HUES6 (cell line): ENCODE measurements at regions not wholly inside any gene's neighbourhood (a gene's known extent, or its start where the extent isn't known, plus 50 kb on each side); places are given as distances from the start of the nearest gene placed in this dataset.
A peak's percentile ranks its signal among the peaks of the same experiment; 100 is the strongest.
"Not testable (repeated sequence)": the region's sequence is repeated elsewhere in the genome, so short reads cannot be mapped to it uniquely, and the experiment has no call there.

Source experiments
- H3K27ac ChIP-seq: 2 replicates; pipeline ENCODE4 v1.7.0; 2013; ENCODE audit warnings: low read depth, mild to moderate bottlenecking, low read length, inconsistent platforms
- H3K27me3 ChIP-seq: 2 replicates; pipeline ENCODE4 v1.6.1; 2013; ENCODE audit warnings: low read length; ENCODE audit not compliant: control insufficient read depth, insufficient read depth
- H3K36me3 ChIP-seq: 2 replicates; pipeline ENCODE4 v1.6.1; 2013; ENCODE audit warnings: low read length; ENCODE audit not compliant: control insufficient read depth, insufficient read depth
- H3K4me1 ChIP-seq: 2 replicates; pipeline ENCODE4 v1.6.1; 2013; ENCODE audit warnings: low read length; ENCODE audit not compliant: control insufficient read depth, insufficient read depth
- H3K4me3 ChIP-seq: 2 replicates; pipeline ENCODE4 v1.5.1; 2013; ENCODE audit warnings: low read depth, low read length
- H3K9ac ChIP-seq: one replicate; pipeline ENCODE4 v1.6.1; 2013; ENCODE audit warnings: mild to moderate bottlenecking, low read length
- H3K9me3 ChIP-seq: 2 replicates; pipeline ENCODE4 v1.6.1; 2013; ENCODE audit warnings: low read depth, low read length; ENCODE audit not compliant: control insufficient read depth, insufficient read depth

DNA sequence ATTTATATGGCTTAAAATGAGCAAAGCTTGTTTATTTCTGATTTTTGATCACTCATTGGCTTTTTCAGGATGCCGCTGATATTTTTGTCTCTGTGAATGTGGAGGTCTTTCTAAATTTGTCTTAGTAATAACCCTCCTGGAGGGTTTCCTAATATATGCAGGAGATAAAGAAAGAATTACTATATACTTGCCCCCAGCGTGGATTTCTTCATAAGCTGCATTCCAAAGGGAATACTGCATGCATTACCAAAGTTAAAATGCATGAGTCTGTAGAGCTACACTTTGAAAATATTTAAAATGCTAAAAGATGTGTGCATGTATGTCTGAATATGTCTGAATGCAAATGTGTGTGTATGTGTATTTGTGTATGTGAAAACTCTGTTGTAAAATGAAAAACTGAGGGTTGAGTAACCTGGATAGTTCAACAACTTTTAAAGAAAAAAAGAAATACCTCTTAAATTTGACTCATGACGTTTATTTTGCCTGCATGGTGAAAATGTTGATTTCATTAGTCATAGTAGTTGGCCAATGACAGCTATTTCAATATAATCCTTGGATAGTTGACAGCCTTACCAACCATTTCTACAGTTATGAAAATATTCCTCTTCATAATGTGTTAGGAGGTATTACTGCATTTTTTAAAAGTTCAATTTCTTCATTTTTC lies 113.2 kb upstream of the ZNF827 start:
- Histone ChIP-seq H3K4me1 (no peaks in the 10 kb centered on the region), H3K9me3 (peaks cover 19% of the 10 kb centered on the region), H3K27ac (no peak overlapping the region), H3K36me3 (0 out of 2 replicates have a peak, but pooled peaks cover 3% of the 10 kb centered on the region), H3K27me3 (no peaks in the 10 kb centered on the region), H3K4me3 (no peak overlapping the region), H3K9ac (no peak overlapping the region)

DNA sequence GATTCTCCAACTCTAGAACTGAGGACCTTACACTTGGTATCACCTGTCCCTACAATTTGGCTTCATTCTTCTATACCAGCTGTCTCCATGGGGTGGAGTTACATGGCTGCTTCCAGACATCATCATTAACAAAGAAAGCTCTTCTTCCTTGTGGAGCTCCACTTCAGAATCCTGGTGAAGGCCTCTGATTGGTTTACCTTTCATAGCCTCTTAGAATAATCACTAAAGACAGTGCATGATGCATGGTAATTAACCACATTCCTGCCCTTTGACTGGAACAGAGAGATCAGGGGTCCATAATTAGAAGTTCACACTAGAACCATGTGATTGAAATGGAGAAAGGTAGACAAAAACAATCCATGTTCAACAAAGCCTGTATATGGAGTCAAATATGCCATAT lies 112.6 kb upstream of the ZNF827 start:
- no peak overlapping the region for H3K4me3 ChIP-seq
- H3K4me1 ChIP-seq = no peaks in the 10 kb centered on the region
- no peak overlapping the region for H3K27ac ChIP-seq

DNA sequence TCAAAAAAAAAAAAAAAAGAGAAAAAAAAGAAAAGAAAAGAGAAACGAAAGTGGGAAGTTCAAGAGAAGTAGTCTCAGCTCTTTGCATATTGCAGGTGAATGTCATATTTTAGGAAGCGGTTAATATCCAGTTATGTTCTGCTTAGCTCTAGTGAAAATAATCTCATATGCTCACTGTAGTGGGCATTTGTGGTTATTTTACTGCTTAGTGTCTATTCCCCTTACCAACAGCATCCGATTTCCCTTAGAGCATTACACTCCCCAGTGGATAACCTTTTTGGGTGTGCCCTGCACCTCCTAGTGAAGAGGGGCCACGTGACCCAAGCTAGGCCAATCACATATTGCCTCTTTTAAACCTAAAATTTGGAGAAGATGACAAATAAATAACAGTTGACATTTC lies 111.2 kb upstream of the ZNF827 start:
- no peaks in the 10 kb centered on the region for H3K27me3 ChIP-seq
- H3K9me3 ChIP-seq = peaks cover 19% of the 10 kb centered on the region
- H3K36me3 ChIP-seq = 0 out of 2 replicates have a peak, but pooled peaks cover 3% of the 10 kb centered on the region
- H3K4me1 ChIP-seq = no peaks in the 10 kb centered on the region
- no peak overlapping the region for H3K27ac ChIP-seq
- no peak overlapping the region for H3K9ac ChIP-seq
- no peak overlapping the region for H3K4me3 ChIP-seq

More for the DNA sequence above, 112.6 kb upstream of the ZNF827 start:
- H3K9me3 ChIP-seq = peaks cover 19% of the 10 kb centered on the region
- H3K36me3 ChIP-seq = 0 out of 2 replicates have a peak, but pooled peaks cover 3% of the 10 kb centered on the region
- H3K27me3 ChIP-seq = no peaks in the 10 kb centered on the region
- no peak overlapping the region for H3K9ac ChIP-seq

DNA sequence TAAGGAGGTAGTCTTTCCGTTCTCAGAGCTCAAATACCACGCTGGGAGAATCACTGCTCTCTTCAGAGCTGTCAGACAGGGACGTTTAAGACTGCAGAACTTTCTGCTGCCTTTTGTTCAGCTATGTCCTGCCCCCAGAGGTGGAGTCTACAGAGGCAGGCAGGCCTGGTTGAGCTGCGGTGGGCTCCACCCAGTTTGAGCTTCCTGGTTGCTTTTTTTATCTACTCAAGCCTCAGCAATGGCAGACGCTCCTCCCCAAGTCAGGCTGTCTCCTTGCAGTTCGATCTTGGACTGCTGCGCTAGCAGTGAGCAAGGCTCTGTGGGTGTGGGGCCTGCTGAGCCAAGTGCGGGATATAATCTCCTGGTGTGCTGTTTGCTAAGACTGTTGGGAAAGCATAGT lies 109.1 kb upstream of the ZNF827 start:
- H3K9me3 ChIP-seq = peaks cover 19% of the 10 kb centered on the region
- not testable (repeated sequence) for H3K9ac ChIP-seq, H3K4me1 ChIP-seq, H3K27ac ChIP-seq, H3K27me3 ChIP-seq, H3K36me3 ChIP-seq, H3K4me3 ChIP-seq

DNA sequence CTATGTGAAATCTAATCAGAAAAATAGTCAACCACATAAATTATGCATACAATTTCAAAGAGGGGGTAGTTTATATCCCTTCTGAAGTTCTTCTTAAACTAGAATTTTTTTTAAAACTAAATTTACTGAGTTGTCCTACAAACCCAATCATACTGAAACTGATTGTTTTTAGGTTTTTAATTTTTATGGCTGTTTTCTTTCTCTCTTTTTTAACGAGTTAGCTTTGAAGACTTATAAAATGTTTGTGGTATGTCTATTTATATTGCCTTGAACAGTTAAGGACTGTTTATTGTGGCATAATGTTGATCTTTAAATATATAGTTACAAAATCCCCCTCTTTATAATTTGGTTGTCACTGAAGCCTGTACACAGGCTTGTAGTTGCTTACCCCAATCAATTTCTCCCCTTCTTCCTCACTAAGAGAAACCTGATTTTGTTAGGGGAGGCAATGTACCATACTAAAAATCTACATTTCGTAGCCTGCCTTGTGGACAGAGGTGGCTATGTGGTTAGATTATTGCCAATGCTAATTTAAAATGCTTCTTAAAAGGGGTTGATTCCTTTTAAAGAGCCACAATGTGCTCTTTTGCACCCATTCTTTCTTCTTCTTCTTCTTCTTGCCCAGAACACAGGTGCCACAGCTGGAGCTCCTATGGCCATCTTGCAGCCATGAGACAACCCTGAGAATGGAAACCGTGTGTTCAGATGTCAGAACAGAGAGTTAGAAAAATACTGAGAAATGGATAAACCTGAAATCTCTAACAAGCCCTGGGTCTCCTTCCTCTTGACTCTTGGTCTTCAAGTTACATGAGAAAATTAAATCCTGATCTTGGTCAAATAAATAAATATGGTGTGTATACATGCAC lies 102.7 kb upstream of the ZNF827 start:
- no peaks in the 10 kb centered on the region for H3K27me3 ChIP-seq
- H3K36me3 ChIP-seq = no peaks in the 10 kb centered on the region
- no peaks in the 10 kb centered on the region for H3K4me1 ChIP-seq
- H3K9me3 ChIP-seq = no peaks in the 10 kb centered on the region; the same call in 1 of the 2 replicates
- no peak overlapping the region for H3K4me3 ChIP-seq
- no peak overlapping the region for H3K9ac ChIP-seq
- no peak overlapping the region for H3K27ac ChIP-seq

DNA sequence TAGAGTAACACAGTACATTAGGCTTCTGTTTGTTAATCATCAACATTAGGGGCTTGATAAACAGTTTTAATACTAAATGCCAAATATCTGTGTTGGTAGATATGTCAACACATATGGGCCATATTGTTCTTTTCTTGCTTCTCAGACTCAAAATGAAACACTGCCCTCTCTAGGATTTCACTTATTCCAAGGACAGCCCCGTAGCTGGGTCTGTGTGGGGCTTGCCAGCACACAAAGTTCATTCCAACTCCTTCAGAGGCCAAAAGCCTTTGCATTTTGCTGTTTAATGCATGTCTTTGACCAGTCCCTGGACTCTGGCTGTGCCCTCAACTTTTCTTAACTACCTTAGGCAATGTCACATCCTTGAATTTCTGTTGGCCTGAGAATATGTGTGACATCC lies 102.0 kb upstream of the ZNF827 start:
- Histone ChIP-seq H3K9me3 (no peaks in the 10 kb centered on the region; the same call in 1 of the 2 replicates), H3K36me3 (no peaks in the 10 kb centered on the region), H3K4me3 (no peak overlapping the region), H3K9ac (no peak overlapping the region), H3K27ac (no peak overlapping the region), H3K27me3 (no peaks in the 10 kb centered on the region), H3K4me1 (no peaks in the 10 kb centered on the region)

DNA sequence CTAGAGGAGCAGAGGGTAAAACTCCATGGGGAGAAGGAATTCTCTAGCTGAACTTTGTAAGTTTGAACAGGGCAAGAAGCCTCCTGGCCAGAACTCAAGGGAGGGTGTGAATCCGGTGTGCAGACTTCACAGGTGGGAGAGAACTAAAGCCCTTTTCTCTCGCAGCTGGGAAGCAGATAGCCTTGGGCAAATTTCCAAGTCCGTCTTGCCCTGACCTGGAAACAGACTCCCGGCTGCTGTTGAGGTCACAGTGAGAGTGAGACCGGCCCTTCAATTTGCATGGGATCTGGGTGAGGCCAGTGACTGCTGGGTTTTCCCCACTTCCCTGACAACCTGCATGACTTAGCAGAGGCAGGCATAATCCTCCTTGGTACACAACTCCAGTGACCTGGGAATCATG lies 94.5 kb upstream of the ZNF827 start:
- H3K9me3 ChIP-seq = no peaks in the 10 kb centered on the region
- H3K9ac ChIP-seq = peak overlapping the region; percentile 37
- H3K4me1 ChIP-seq = peaks cover 26% of the 10 kb centered on the region
- no peak overlapping the region for H3K27ac ChIP-seq
- H3K36me3 ChIP-seq = no peaks in the 10 kb centered on the region
- no peaks in the 10 kb centered on the region for H3K27me3 ChIP-seq
- no peak overlapping the region for H3K4me3 ChIP-seq

DNA sequence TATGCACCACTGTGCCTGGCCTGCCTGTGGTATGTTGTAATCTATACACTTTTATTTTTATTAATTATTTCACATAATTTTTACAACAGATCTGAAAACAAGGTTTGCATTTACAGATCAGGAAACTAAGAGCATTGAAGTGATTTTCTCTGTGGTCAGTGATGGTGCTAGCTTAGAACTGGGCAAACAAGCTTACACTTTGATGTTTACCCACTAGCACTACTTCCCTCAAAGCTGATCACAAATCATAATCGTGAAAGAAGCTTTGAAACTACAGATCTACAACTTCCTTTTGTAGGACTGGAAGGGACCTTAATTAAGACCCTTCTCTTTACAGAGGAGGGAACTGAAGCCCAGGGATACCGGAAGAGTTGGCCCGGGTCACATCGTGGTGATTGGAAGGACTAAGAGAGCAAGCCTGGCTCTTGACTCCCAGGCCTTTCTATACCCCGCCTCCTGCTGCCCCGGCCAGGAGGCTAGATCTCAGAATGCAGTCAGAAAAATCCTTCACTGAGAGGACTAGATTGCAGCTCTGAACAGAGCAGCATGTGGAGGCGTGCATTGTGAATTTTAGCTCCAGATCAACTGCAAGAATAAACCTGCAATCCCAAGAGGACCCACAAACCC lies 93.7 kb upstream of the ZNF827 start:
- no peak overlapping the region for H3K4me3 ChIP-seq
- H3K9me3 ChIP-seq = no peaks in the 10 kb centered on the region
- peaks cover 26% of the 10 kb centered on the region for H3K4me1 ChIP-seq
- no peaks in the 10 kb centered on the region for H3K27me3 ChIP-seq
- no peaks in the 10 kb centered on the region for H3K36me3 ChIP-seq
- no peak overlapping the region for H3K27ac ChIP-seq
- H3K9ac ChIP-seq = peak overlapping the region; percentile 37

DNA sequence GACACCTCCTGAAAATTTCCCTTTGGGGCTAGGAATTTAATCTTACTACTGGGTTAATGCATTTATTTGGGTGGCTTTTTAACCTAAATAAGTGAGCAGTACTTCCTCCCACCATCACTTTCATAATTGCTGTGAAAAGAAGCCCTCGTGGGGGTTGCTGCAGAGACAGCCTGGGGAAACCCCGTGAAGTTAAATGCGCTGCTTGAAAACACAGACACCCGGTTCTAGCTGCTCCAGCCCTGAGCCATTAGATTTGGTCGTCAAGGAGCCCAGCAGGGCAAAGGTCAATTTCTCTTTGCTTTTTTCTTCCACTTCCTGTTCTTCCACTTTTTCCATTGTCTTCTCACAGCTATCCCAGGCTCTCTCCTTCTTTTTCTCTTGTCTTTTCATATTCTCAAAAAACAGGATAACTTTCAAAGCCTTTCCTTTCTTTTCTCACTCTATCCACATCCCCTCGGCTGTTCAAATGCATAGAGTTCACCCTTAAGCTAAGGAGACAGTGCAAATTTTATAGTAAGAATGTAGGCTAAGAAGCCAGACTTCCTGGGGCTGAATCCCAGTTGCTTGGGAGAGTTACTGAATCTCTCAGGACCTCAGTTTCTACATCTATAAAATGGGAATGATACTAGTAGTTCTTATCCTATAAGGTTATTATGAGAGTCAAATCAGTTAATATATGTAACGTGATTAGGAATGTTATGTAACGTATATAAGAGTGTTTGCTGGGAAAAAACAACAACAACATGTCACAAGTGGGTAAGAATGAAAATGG lies 91.5 kb upstream of the ZNF827 start:
- H3K4me1 ChIP-seq = peaks cover 26% of the 10 kb centered on the region
- H3K27ac ChIP-seq = no peak overlapping the region
- H3K4me3 ChIP-seq = no peak overlapping the region
- H3K36me3 ChIP-seq = no peaks in the 10 kb centered on the region
- no peaks in the 10 kb centered on the region for H3K9me3 ChIP-seq
- no peaks in the 10 kb centered on the region for H3K27me3 ChIP-seq
- no peak overlapping the region for H3K9ac ChIP-seq

DNA sequence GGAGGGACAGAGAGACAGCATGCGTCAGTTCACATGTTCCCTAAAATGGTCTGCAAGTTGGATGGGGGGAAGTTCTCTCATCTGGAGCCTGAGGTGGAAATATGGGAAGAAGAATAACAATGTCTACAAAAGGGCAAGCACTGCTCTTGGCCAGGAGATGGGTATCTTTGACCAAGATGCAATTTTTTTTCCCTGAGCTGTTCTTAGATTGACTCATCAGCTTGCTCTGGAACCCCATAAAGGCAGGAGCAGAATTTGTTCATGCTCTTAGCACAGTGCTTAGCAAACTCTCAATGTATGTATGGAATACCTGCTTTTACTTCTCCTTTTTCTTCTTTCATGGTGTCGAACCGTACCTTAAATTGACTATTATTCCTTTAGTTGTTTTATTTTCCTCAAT lies 90.5 kb upstream of the ZNF827 start:
- Histone ChIP-seq H3K27ac (no peak overlapping the region), H3K4me3 (no peak overlapping the region), H3K9me3 (no peaks in the 10 kb centered on the region), H3K4me1 (peaks cover 26% of the 10 kb centered on the region), H3K27me3 (no peaks in the 10 kb centered on the region), H3K36me3 (no peaks in the 10 kb centered on the region), H3K9ac (no peak overlapping the region)
